GM23338 (cell line): ENCODE measurements at regions not wholly inside any gene's neighbourhood (a gene's known extent, or its start where the extent isn't known, plus 50 kb on each side); places are given as distances from the start of the nearest gene placed in this dataset.

ENCODE experiments used
- ATAC-seq: fragments of 200-7000 bp; cut with Tn5 transposase; 3 replicates; pipeline ENCODE4 v1.9.1; 2020
- DNase-seq: peaks from one replicate; pipeline ENCODE4 v3.0.0-alpha.2; 2015; ENCODE audit warnings: low spot score
- H2AFZ ChIP-seq: fragments of 200-600 bp; sonication (generic); 2 replicates; pipeline ENCODE4 v1.8.0; 2016; ENCODE audit warnings: antibody characterized with exemption, mild to moderate bottlenecking, moderate library complexity
- H3F3A ChIP-seq: fragments of 200-600 bp; sonication (generic); replicated peaks from 2 replicates; pipeline ENCODE4 v1.8.0; 2017; ENCODE audit warnings: antibody characterized with exemption, mixed run types, low read depth
- H3K27ac ChIP-seq: fragments of 200-600 bp; sonication (generic); 2 replicates; pipeline ENCODE4 v1.6.1; 2016; ENCODE audit warnings: low read depth
- H3K27me3 ChIP-seq: fragments of 200-600 bp; sonication (generic); 2 replicates; pipeline ENCODE4 v1.8.0; 2016; ENCODE audit warnings: mild to moderate bottlenecking, mixed run types, moderate library complexity; ENCODE audit not compliant: insufficient read depth
- H3K36me3 ChIP-seq: fragments of 200-600 bp; sonication (generic); 2 replicates; pipeline ENCODE4 v1.8.0; 2016; ENCODE audit warnings: mild to moderate bottlenecking; ENCODE audit not compliant: insufficient read depth
- H3K4me1 ChIP-seq: fragments of 200-600 bp; sonication (generic); 2 replicates; pipeline ENCODE4 v1.8.0; 2016; ENCODE audit warnings: mild to moderate bottlenecking, moderate library complexity; ENCODE audit not compliant: insufficient read depth
- H3K4me2 ChIP-seq: fragments of 200-600 bp; sonication (generic); 2 replicates; pipeline ENCODE4 v1.7.1; 2017; ENCODE audit warnings: mixed run types
- H3K4me3 ChIP-seq: fragments of 200-600 bp; sonication (generic); 2 replicates; pipeline ENCODE4 v1.6.1; 2016; ENCODE audit warnings: mixed run types
- H3K79me2 ChIP-seq: fragments of 200-600 bp; sonication (generic); replicated peaks from 2 replicates; pipeline ENCODE4 v1.8.0; 2017; ENCODE audit warnings: mild to moderate bottlenecking; ENCODE audit not compliant: insufficient read depth
- H3K9me2 ChIP-seq: fragments of 200-600 bp; sonication (generic); 2 replicates; pipeline ENCODE4 v1.8.0; 2017; ENCODE audit not compliant: insufficient read depth
- H4K20me1 ChIP-seq: fragments of 200-600 bp; sonication (generic); replicated peaks from 2 replicates; pipeline ENCODE4 v1.8.0; 2017; ENCODE audit warnings: mild to moderate bottlenecking; ENCODE audit not compliant: insufficient read depth
- H3K27ac Mint-ChIP-seq: 2 replicates; pipeline ENCODE4 v1.8.0; 2020; ENCODE audit warnings: inconsistent platforms, mild to moderate bottlenecking, moderate library complexity, mixed read lengths
- H3K27me3 Mint-ChIP-seq: 3 replicates; pipeline ENCODE4 v1.8.0; 2022; ENCODE audit warnings: low read depth, mild to moderate bottlenecking, moderate library complexity, mixed read lengths, inconsistent platforms; ENCODE audit not compliant: insufficient read depth, poor library complexity
- H3K36me3 Mint-ChIP-seq: 3 replicates; pipeline ENCODE4 v1.8.0; 2021; ENCODE audit warnings: low read depth, mild to moderate bottlenecking, inconsistent platforms, moderate library complexity, mixed read lengths
- H3K4me1 Mint-ChIP-seq: 3 replicates; pipeline ENCODE4 v1.8.0; 2020; ENCODE audit warnings: mild to moderate bottlenecking, inconsistent platforms, mixed read lengths
- H3K4me3 Mint-ChIP-seq: 3 replicates; pipeline ENCODE4 v1.8.0; 2021; ENCODE audit warnings: moderate library complexity, mild to moderate bottlenecking, inconsistent platforms, mixed read lengths
- H3K9me3 Mint-ChIP-seq: 3 replicates; pipeline ENCODE4 v1.8.0; 2020; ENCODE audit warnings: moderate library complexity, mild to moderate bottlenecking, inconsistent platforms, mixed read lengths
- CREB1 ChIP-seq: fragments of 250-450 bp; sonication (Bioruptor Pico); IDR thresholded peaks from 2 replicates; pipeline ENCODE4 v1.5.0; 2020; ENCODE audit warnings: low read depth, mild to moderate bottlenecking, moderate library complexity
- EZH2 ChIP-seq: fragments of 200-600 bp; sonication (generic); IDR thresholded peaks from one replicate; pipeline ENCODE4 v1.8.0; 2017; ENCODE audit warnings: antibody characterized with exemption, mild to moderate bottlenecking, low read depth; ENCODE audit not compliant: unreplicated experiment
- POLR2AphosphoS5 ChIP-seq: IDR thresholded peaks from 2 replicates; pipeline ENCODE4 v1.6.1; 2016; ENCODE audit warnings: antibody characterized with exemption, low read depth
- STAT1 ChIP-seq: IDR thresholded peaks from one replicate; pipeline ENCODE4 v1.6.1; 2016; ENCODE audit warnings: antibody characterized with exemption; ENCODE audit not compliant: unreplicated experiment
- ZNF114 ChIP-seq: fragments of 250-450 bp; sonication (Bioruptor Pico); IDR thresholded peaks from 2 replicates; pipeline ENCODE4 v1.5.0; 2020; ENCODE audit warnings: mild to moderate bottlenecking, moderate library complexity
- ZNF331 ChIP-seq: fragments of 250-450 bp; sonication (Bioruptor Pico); IDR thresholded peaks from 2 replicates; pipeline ENCODE4 v1.5.0; 2020; ENCODE audit warnings: low read depth, mild to moderate bottlenecking, moderate library complexity
- TF ChIP-seq, protein P1 (sequence below): IDR thresholded peaks from 2 replicates; pipeline ENCODE4 v1.6.1; 2016; ENCODE audit warnings: antibody characterized with exemption
- TF ChIP-seq, protein P2 (sequence below), 2 experiments: fragments of 200-600 bp in 1 of 2; sonication (generic) in 1 of 2; conservative IDR thresholded peaks; 2 replicates each; pipeline versions ENCODE4 v1.5.1 to v1.6.1; 2016 to 2017; ENCODE audit warnings: antibody characterized with exemption in 2 of 2, low read depth in 2 of 2, mild to moderate bottlenecking in 2 of 2, moderate library complexity in 1 of 2
- TF ChIP-seq, protein P3 (sequence below): fragments of 250-450 bp; sonication (Bioruptor Pico); IDR thresholded peaks from 2 replicates; pipeline ENCODE4 v1.5.0; 2020; ENCODE audit warnings: mild to moderate bottlenecking, moderate library complexity

DNA sequence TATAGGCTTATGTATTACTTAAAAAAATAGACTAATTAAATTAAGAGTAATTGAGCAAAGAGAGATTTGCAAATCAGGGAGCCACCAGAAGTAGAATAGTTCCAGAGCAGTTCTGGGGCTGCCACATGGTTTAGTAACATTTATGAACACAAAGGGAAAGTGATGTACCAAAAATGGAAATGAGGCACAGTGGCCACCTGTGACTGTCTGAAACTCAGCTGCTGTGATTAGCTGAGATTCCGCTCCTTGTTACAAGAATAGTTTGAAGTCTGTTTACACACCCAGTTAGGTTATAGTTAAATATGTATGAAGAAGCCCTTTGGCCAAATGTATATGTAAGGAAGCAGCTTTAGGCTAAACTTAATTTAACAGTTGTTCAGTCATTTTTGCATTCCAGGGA lies 901.5 kb upstream of the CHORDC1 start:
- Histone ChIP-seq H3K27ac (no peak overlapping the region), H3K4me3 (no peak overlapping the region), H4K20me1 (no peaks in the 10 kb centered on the region), H2AFZ (no peak overlapping the region), H3K79me2 (no peaks in the 10 kb centered on the region), H3K4me2 (no peak overlapping the region), H3F3A (no peaks in the 10 kb centered on the region), H3K36me3 (no peaks in the 10 kb centered on the region), H3K9me2 (no peaks in the 10 kb centered on the region), H3K27me3 (no peaks in the 10 kb centered on the region), H3K4me1 (no peaks in the 10 kb centered on the region)
- DNase-seq (no peak), ATAC-seq (no peak)
- TF ChIP-seq EZH2 = no peak
- no peak for TF ChIP-seq ZNF331 (CRISPR knock-in tag)
- no peak for TF ChIP-seq ZNF114 (CRISPR knock-in tag)
- TF ChIP-seq, protein P1, sequence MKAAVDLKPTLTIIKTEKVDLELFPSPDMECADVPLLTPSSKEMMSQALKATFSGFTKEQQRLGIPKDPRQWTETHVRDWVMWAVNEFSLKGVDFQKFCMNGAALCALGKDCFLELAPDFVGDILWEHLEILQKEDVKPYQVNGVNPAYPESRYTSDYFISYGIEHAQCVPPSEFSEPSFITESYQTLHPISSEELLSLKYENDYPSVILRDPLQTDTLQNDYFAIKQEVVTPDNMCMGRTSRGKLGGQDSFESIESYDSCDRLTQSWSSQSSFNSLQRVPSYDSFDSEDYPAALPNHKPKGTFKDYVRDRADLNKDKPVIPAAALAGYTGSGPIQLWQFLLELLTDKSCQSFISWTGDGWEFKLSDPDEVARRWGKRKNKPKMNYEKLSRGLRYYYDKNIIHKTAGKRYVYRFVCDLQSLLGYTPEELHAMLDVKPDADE = no peak
- TF ChIP-seq CREB1 = no peak
- TF ChIP-seq, protein P2, sequence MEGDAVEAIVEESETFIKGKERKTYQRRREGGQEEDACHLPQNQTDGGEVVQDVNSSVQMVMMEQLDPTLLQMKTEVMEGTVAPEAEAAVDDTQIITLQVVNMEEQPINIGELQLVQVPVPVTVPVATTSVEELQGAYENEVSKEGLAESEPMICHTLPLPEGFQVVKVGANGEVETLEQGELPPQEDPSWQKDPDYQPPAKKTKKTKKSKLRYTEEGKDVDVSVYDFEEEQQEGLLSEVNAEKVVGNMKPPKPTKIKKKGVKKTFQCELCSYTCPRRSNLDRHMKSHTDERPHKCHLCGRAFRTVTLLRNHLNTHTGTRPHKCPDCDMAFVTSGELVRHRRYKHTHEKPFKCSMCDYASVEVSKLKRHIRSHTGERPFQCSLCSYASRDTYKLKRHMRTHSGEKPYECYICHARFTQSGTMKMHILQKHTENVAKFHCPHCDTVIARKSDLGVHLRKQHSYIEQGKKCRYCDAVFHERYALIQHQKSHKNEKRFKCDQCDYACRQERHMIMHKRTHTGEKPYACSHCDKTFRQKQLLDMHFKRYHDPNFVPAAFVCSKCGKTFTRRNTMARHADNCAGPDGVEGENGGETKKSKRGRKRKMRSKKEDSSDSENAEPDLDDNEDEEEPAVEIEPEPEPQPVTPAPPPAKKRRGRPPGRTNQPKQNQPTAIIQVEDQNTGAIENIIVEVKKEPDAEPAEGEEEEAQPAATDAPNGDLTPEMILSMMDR (conservative IDR thresholded peaks at IDR 0.05; ENCODE audit: low read depth in 2 of 2) = no peak
- TF ChIP-seq STAT1 = no peak
- Mint-ChIP-seq H3K4me1 (peaks cover 8% of the 10 kb centered on the region; the same call in 2 of the 3 replicates), H3K27ac (no peak overlapping the region), H3K9me3 (no peaks in the 10 kb centered on the region), H3K27me3 (peaks cover 2% of the 10 kb centered on the region), H3K36me3 (no peaks in the 10 kb centered on the region), H3K4me3 (no peak overlapping the region)

DNA sequence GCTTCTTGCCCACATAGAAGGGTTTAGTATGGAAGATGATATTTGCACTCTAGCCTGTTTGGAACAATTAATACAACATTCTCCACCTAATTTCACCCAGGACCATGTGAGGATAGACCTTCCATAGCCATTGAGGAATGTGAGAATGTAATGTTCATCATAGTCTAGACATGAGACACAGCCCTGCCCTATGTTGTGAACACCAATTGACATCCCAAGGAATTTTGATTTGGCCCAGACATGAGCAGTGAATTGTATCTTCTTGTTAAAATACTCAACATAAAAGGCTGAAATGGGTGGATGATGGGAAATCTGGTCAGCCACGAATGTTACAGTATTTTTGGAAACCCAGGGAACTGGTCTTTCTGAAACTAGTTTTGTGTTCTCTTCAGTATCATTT lies 892.3 kb upstream of the CHORDC1 start:
- H3K9me2 ChIP-seq = no peaks in the 10 kb centered on the region
- Mint-ChIP-seq H3K27me3 (no peaks in the 10 kb centered on the region), H3K36me3 (no peaks in the 10 kb centered on the region), H3K9me3 (no peaks in the 10 kb centered on the region), H3K4me3 (no peak overlapping the region), H3K4me1 (no peaks in the 10 kb centered on the region), H3K27ac (no peak overlapping the region)
- H2AFZ ChIP-seq = no peak overlapping the region
- no peaks in the 10 kb centered on the region for H3F3A ChIP-seq
- no peak overlapping the region for H3K4me2 ChIP-seq
- no peaks in the 10 kb centered on the region for H3K79me2 ChIP-seq
- H3K27me3 ChIP-seq = no peaks in the 10 kb centered on the region
- no peaks in the 10 kb centered on the region for H3K4me1 ChIP-seq
- H4K20me1 ChIP-seq = no peaks in the 10 kb centered on the region
- no peaks in the 10 kb centered on the region for H3K36me3 ChIP-seq
- ATAC-seq (no peak), DNase-seq (no peak)
- H3K4me3 ChIP-seq = no peak overlapping the region
- no peak overlapping the region for H3K27ac ChIP-seq
- TF ChIP-seq POLR2AphosphoS5 = no peak
- TF ChIP-seq STAT1 = no peak
- TF ChIP-seq, protein P3, sequence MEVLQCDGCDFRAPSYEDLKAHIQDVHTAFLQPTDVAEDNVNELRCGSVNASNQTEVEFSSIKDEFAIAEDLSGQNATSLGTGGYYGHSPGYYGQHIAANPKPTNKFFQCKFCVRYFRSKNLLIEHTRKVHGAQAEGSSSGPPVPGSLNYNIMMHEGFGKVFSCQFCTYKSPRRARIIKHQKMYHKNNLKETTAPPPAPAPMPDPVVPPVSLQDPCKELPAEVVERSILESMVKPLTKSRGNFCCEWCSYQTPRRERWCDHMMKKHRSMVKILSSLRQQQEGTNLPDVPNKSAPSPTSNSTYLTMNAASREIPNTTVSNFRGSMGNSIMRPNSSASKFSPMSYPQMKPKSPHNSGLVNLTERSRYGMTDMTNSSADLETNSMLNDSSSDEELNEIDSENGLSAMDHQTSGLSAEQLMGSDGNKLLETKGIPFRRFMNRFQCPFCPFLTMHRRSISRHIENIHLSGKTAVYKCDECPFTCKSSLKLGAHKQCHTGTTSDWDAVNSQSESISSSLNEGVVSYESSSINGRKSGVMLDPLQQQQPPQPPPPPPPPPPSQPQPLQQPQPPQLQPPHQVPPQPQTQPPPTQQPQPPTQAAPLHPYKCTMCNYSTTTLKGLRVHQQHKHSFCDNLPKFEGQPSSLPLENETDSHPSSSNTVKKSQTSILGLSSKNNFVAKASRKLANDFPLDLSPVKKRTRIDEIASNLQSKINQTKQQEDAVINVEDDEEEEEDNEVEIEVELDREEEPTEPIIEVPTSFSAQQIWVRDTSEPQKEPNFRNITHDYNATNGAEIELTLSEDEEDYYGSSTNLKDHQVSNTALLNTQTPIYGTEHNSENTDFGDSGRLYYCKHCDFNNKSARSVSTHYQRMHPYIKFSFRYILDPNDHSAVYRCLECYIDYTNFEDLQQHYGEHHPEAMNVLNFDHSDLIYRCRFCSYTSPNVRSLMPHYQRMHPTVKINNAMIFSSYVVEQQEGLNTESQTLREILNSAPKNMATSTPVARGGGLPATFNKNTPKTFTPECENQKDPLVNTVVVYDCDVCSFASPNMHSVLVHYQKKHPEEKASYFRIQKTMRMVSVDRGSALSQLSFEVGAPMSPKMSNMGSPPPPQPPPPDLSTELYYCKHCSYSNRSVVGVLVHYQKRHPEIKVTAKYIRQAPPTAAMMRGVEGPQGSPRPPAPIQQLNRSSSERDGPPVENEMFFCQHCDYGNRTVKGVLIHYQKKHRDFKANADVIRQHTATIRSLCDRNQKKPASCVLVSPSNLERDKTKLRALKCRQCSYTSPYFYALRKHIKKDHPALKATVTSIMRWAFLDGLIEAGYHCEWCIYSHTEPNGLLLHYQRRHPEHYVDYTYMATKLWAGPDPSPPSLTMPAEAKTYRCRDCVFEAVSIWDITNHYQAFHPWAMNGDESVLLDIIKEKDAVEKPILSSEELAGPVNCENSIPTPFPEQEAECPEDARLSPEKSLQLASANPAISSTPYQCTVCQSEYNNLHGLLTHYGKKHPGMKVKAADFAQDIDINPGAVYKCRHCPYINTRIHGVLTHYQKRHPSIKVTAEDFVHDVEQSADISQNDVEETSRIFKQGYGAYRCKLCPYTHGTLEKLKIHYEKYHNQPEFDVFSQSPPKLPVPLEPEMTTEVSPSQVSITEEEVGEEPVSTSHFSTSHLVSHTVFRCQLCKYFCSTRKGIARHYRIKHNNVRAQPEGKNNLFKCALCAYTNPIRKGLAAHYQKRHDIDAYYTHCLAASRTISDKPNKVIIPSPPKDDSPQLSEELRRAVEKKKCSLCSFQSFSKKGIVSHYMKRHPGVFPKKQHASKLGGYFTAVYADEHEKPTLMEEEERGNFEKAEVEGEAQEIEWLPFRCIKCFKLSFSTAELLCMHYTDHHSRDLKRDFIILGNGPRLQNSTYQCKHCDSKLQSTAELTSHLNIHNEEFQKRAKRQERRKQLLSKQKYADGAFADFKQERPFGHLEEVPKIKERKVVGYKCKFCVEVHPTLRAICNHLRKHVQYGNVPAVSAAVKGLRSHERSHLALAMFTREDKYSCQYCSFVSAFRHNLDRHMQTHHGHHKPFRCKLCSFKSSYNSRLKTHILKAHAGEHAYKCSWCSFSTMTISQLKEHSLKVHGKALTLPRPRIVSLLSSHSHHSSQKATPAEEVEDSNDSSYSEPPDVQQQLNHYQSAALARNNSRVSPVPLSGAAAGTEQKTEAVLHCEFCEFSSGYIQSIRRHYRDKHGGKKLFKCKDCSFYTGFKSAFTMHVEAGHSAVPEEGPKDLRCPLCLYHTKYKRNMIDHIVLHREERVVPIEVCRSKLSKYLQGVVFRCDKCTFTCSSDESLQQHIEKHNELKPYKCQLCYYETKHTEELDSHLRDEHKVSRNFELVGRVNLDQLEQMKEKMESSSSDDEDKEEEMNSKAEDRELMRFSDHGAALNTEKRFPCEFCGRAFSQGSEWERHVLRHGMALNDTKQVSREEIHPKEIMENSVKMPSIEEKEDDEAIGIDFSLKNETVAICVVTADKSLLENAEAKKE (CRISPR knock-in tag) = no peak
